A549 (cell line): ENCODE measurements at regions not wholly inside any gene's neighbourhood (a gene's known extent, or its start where the extent isn't known, plus 50 kb on each side); places are given as distances from the start of the nearest gene placed in this dataset.

ENCODE experiments used
- CEBPB ChIP-seq, 2 experiments: fragments of >200 bp in 1 of 2; sonication (Bioruptor Twin) in 1 of 2; formaldehyde crosslinking in 1 of 2; IDR thresholded peaks; 2 replicates each; pipeline ENCODE4 v1.6.1; 2012 to 2016
- CTCF ChIP-seq: fragments of >200 bp; sonication (Bioruptor Twin); formaldehyde crosslinking; IDR thresholded peaks from 3 replicates; pipeline ENCODE4 v1.5.1; 2016
- EHF ChIP-seq: fragments of 250-450 bp; sonication (Bioruptor Pico); IDR thresholded peaks from 2 replicates; pipeline ENCODE4 v1.5.0; 2020; ENCODE audit warnings: mild to moderate bottlenecking
- EHMT2 ChIP-seq: fragments of 200-600 bp; sonication (generic); IDR thresholded peaks from 2 replicates; pipeline ENCODE4 v1.6.1; 2016; ENCODE audit warnings: antibody characterized with exemption, low read depth, mild to moderate bottlenecking, moderate library complexity
- ELK1 ChIP-seq: fragments of 150-350 bp; IDR thresholded peaks from 2 replicates; pipeline ENCODE4 v1.6.1; 2014; ENCODE audit warnings: low read depth, mild to moderate bottlenecking, low read length
- HMGXB4 ChIP-seq: fragments of 250-450 bp; sonication (Bioruptor Pico); IDR thresholded peaks from 2 replicates; pipeline ENCODE4 v1.5.0; 2021; ENCODE audit warnings: mild to moderate bottlenecking, moderate library complexity, borderline replicate concordance
- MAX ChIP-seq: IDR thresholded peaks from 2 replicates; pipeline ENCODE4 v1.6.1; 2012
- POLR2A ChIP-seq: IDR thresholded peaks from 2 replicates; pipeline ENCODE4 v1.6.1; 2012; ENCODE audit warnings: mild to moderate bottlenecking, low read length
- RAD21 ChIP-seq, 2 experiments: fragments of >200 bp in 1 of 2; sonication (Bioruptor Twin) in 1 of 2; formaldehyde crosslinking in 1 of 2; IDR thresholded peaks in 1 of 2; conservative IDR thresholded peaks in 1 of 2; 2 replicates in 1 of 2; 3 replicates in 1 of 2; pipeline ENCODE4 v1.6.1; 2012 to 2018; ENCODE audit warnings: inconsistent platforms in 1 of 2

GRCh38 chr5:53330491-53330890 is 149.9 kb upstream of the FST start:
- TF ChIP-seq POLR2A (no peak), CEBPB (IDR thresholded peaks at IDR 0.05) (no peak), ELK1 (no peak), EHMT2 (no peak), HMGXB4 (no peak), EHF (CRISPR knock-in tag) (no peak), CTCF (no peak), MAX (no peak), RAD21 (conservative IDR thresholded peaks at IDR 0.05 in 1 of 2, IDR thresholded peaks at IDR 0.05 in 1 of 2) (no peak)
